Stimulated activated CD8-positive, alpha-beta memory T cell treated with anti-CD3 and anti-CD28 coated beads, Interleukin-12 subunit alpha, Interleukin-12 subunit beta, amount 100 ng/mL, for 24 hours (primary cell): ENCODE measurements at regions not wholly inside any gene's neighbourhood (a gene's known extent, or its start where the extent isn't known, plus 50 kb on each side); places are given as distances from the start of the nearest gene placed in this dataset.

Source experiments
- DNase-seq: peaks from one replicate; pipeline ENCODE4 v3.0.0-alpha.2; 2020; ENCODE audit errors: extremely low read depth

GRCh38 chr15:36356466-36356865 is 223.0 kb upstream of the CDIN1 start:
- DNase-seq: no peak

GRCh38 chr15:36356978-36357601 is 222.3 kb upstream of the CDIN1 start:
- no peak for DNase-seq

GRCh38 chr15:36358094-36358493 is 221.3 kb upstream of the CDIN1 start:
- no peak for DNase-seq

DNA sequence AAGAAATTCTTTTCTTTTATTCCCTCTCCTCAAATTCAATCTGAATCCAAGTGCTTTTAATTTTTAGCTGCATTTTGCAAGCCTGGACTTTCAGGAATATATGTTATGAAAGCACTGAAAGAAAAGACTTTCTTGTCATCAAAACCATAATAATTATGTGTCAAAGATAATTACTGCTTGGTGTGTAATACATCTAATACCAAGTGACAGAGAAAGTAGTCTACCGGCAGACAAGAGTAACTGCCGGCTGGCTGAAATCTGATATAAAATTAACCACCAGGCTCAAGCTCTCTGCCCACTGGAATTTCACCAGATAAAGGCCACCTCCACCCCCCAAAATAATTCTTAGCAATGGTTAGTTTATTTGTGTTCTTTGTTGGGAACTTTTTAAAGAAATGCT is 220.9 kb upstream of the CDIN1 start:
- DNase-seq: no peak

DNA sequence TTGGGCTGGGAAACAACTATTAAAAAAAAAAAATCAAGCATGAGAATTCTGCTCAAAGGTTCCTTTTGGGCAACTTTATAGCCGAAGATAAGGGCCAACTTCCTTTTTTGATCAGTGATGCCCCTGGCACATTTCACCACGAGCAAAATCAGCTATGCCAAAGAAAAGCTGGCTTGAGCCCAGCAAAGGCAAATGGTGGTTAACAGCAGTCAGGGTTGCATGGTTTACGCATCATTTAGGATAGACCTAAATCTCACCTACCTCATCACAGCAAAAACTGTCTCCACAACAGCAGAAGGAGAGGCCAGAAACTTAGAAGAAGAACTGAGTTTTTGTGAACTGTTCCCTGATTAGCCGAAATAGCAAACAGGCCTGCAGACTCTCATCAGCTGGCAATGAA is 220.1 kb upstream of the CDIN1 start:
- DNase-seq: no peak

- DNase-seq: no peak
Observed at GRCh38 chr15:36361351-36361870, 218.0 kb upstream of the CDIN1 start.

DNA sequence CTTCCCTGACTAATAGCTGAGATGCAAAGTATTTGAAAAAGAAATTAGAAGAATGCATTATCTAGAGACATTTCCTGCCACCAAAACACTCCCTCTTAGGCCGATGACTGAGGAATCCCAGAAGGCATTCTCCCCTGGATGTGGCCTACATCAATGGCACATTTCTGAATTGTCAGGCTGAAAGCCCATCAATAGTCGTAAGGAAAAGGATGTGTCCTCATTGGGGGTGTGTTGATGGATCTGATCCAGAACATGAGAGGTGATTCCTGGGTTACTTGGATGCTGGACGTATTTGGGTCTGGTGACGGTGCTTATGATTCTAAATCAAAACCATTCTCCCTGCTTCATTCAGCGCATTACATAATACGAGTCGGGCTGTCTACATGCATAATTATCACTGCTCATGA is 216.9 kb upstream of the CDIN1 start:
- no peak for DNase-seq

DNA sequence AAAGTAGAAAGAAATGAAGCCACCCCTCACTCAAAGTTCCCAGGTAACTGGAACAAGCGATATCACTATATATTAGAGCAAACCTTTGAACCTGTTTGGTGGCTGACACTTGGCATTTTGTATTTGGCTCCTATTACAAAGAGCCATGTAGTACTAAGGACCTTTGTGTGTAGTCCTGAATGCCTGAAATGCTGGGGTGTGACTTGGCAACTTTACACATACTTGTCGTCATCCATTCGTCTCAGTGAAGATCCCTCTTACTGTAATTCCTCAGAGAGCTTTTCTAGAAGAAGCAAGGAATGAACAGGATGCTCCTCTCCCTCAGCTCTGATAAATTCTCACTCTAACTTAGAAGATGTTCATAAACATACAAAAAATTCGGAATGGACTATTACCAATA is 216.1 kb upstream of the CDIN1 start:
- no peak for DNase-seq

DNA sequence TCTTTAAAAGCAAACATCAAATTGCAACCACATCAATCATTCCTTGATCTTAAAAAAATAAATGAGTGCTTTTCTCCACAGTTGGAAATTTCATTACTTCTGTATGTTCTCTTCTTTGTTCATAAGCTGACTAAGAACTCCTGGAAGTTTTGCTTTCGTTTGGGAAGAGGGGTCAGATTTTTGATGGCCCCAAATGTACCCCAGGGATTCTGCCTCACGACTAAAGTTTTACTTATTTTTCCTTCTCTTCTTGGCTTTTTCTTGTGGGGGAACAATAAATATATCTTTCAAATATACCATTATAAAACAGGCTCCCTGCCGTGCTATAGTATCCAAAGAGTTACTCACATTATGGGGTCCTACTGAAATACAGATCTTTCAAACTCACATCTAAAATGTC is 215.0 kb upstream of the CDIN1 start:
- no peak for DNase-seq

- no peak for DNase-seq
Observed at GRCh38 chr15:36365963-36366362, 213.5 kb upstream of the CDIN1 start.

- no peak for DNase-seq
Observed at GRCh38 chr15:36370051-36370730, 209.2 kb upstream of the CDIN1 start.

DNA sequence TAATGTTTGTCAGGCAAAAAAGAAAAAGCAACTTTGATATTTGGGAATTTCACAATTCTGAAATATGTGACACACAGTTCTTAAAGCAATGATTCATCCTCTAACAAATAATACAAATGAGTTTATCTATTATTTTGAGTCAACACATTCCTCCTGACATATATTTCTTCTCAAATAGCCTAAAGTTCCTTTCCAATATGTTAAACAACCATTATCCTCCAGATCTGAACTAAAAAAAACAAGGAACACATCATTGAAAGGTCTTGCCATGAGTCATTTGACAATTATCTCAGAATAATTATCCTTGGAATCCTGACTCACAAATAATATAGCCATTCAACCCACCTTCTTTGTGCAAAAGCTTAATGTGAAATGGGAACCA is 208.7 kb upstream of the CDIN1 start:
- no peak for DNase-seq

GRCh38 chr15:36371509-36371908 is 207.9 kb upstream of the CDIN1 start:
- DNase-seq: no peak

DNA sequence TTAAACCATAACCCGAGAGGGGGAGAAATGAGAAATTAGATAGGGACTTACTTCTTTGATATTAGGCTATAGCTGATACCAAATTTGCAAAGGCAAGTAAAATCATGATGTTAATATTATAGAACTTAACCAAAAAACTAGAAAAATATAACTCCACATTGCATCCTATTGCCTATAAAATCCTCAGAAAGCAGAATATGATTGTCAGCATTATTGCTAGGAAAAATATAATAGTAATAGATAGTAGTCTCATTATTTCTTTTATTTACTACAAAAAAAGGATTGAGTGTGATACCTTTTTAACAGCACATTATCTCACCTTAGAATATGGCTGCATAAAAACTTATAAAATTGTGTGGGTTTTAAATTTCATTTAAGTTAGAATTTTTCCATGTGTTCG is 206.5 kb upstream of the CDIN1 start:
- no peak for DNase-seq

- DNase-seq: no peak
Observed at GRCh38 chr15:36373550-36373949, 205.9 kb upstream of the CDIN1 start.

DNA sequence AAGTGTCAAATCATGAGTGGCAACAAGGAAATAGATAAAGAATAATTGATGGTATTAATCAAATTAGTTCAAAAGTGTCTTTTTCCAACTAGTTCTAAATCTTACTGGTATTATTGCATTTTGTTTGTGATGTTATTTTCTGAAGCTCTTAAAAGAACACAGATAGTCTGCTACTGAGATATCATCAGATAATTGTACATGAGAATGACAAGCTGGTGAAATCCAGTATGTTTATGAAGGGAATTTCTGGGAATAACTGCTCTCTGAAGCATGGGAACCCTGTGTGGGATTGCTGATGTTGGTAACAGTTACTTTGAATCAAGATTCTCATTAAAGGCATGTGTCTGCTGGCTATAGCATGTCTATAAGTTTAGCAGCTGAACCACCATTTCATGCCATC is 190.3 kb upstream of the CDIN1 start:
- no peak for DNase-seq

- no peak for DNase-seq
Observed at GRCh38 chr15:36390491-36390890, 188.9 kb upstream of the CDIN1 start.

GRCh38 chr15:36392676-36393266 is 186.7 kb upstream of the CDIN1 start:
- no peak for DNase-seq

GRCh38 chr15:36398212-36398611 is 181.2 kb upstream of the CDIN1 start:
- no peak for DNase-seq

GRCh38 chr15:36399276-36399675 is 180.2 kb upstream of the CDIN1 start:
- DNase-seq: no peak

- DNase-seq: no peak
Observed at GRCh38 chr15:36400936-36401585, 178.4 kb upstream of the CDIN1 start.

- DNase-seq: no peak
Observed at GRCh38 chr15:36401586-36401966, 177.8 kb upstream of the CDIN1 start.

DNA sequence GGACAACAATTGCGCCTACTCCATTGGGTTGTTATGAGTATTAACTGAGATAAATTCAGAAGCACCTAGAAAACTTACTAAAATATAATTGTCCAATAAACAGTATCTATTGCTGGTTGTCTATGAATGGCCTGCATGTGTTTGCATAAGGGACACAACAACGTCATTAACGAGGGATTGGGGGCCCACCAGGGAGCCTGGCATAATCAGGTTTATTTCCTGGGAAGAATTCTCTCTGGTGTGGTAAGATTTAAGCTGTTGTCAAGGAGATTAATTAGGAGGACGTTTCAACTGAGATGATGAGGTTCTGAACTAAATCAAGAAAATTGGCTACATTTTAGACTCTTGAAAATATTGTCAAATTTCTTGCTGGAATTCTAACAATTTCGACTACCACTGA is 176.1 kb upstream of the CDIN1 start:
- no peak for DNase-seq
